Testis (tissue), 2 donors: ENCODE measurements at regions not wholly inside any gene's neighbourhood (a gene's known extent, or its start where the extent isn't known, plus 50 kb on each side); places are given as distances from the start of the nearest gene placed in this dataset.

Source experiments
- DNase-seq: peaks from one replicate; pipeline ENCODE4 v3.0.0-alpha.2; 2019
- H3K27ac ChIP-seq, 2 donors: fragments of 200-600 bp; sonication (generic); one replicate each; pipeline ENCODE4 v1.5.1; 2019
- H3K27me3 ChIP-seq: fragments of 200-600 bp; sonication (generic); one replicate; pipeline ENCODE4 v1.5.1; 2019
- H3K36me3 ChIP-seq: fragments of 200-600 bp; sonication (generic); one replicate; pipeline ENCODE4 v1.5.1; 2017; ENCODE audit warnings: low read depth; ENCODE audit errors: missing control alignments
- H3K4me1 ChIP-seq: fragments of 200-600 bp; sonication (generic); one replicate; pipeline ENCODE4 v1.5.1; 2019
- H3K4me3 ChIP-seq, 2 donors: fragments of 200-600 bp; sonication (generic); one replicate each; pipeline ENCODE4 v1.5.1; 2017 to 2019
- H3K9me3 ChIP-seq: fragments of 200-600 bp; sonication (generic); one replicate; pipeline ENCODE4 v1.5.1; 2017
- CTCF ChIP-seq, 3 experiments: fragments of 450-650 bp in 2 of 3; fragments of 200-600 bp in 1 of 3; sonication (generic) in 1 of 3; IDR thresholded peaks; one replicate each; pipeline ENCODE4 v1.5.1; 2016 to 2019; ENCODE audit warnings: antibody characterized with exemption in 3 of 3, mild to moderate bottlenecking in 2 of 3, moderate library complexity in 1 of 3
- POLR2A ChIP-seq: fragments of 450-650 bp; IDR thresholded peaks from one replicate; pipeline ENCODE4 v1.6.1; 2017; ENCODE audit warnings: antibody characterized with exemption, mild to moderate bottlenecking, moderate library complexity
- WGBS, 2 donors: methylation state at CpG; one replicate each; pipeline ENCODE4 v1.1.5; 2018; 5-methylcytosine and 5-hydroxymethylcytosine counted together
- intact Hi-C: fragments of 100-400 bp; cut with DNase I; formaldehyde crosslinking; loops from one replicate; pipeline ENCODE4 v1.15.1; 2023; ENCODE audit warnings: low total_unique reads

DNA sequence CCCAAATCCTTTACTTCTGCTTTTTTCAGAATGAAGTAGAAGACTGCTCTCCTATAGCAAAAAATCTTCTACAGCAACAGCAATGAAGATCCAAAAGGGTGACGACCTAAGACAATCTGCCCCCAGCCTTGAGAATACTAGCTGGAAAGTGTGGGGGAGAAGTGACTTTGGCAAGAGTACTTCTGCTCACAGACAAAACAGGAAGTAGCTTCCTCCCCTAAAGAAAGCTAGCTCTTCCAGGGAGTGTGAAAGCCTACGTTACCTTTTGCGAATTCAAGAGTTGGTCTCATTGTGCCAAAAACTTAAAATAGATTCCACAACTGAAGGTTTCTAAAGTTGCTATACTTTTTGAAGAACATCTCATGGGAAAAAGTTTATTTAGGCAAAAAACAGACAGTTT, 1069.2 kb upstream of the CHAC2 start:
- no peak for DNase-seq
- Histone ChIP-seq H3K9me3 (no peaks in the 10 kb centered on the region), H3K4me3 (no peak overlapping the region), H3K27ac (no peak overlapping the region), H3K36me3 (no peaks in the 10 kb centered on the region), H3K27me3 (no peaks in the 10 kb centered on the region), H3K4me1 (no peaks in the 10 kb centered on the region)
- 4 to 14% methylated on average over 3 of the region's 3 CpGs for WGBS, 2 donors
- TF ChIP-seq CTCF (IDR thresholded peaks at IDR 0.05) (no peak), POLR2A (no peak)
- intact Hi-C loops = no loop called here

DNA sequence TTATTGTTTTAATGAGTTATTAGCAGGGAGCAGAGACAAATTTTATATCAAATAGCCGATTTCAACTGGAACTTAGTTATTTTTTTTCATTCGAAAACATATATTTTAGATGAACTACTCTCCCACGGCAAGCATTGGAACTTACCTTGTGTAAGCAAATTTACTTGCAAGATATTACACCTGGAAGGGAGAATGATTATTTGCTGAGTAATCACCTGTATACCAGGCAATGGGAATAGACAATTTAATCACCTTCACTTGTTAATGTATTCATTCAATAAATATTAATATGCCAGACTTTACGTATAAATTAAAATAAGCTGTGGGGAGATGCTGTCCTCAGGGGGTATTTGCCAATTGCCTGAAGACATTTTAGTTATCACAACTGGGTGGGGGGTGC, 1069.9 kb upstream of the CHAC2 start:
- H3K27me3 ChIP-seq = no peaks in the 10 kb centered on the region
- no peak overlapping the region for H3K27ac ChIP-seq
- no peaks in the 10 kb centered on the region for H3K9me3 ChIP-seq
- no peak overlapping the region for H3K4me3 ChIP-seq
- 78 to 80% methylated on average over 4 of the region's 4 CpGs for WGBS, 2 donors
- TF ChIP-seq POLR2A = no peak
- TF ChIP-seq CTCF (IDR thresholded peaks at IDR 0.05) = no peak
- no peaks in the 10 kb centered on the region for H3K4me1 ChIP-seq
- no peak for DNase-seq
- no peaks in the 10 kb centered on the region for H3K36me3 ChIP-seq
- intact Hi-C loops = no loop called here

DNA sequence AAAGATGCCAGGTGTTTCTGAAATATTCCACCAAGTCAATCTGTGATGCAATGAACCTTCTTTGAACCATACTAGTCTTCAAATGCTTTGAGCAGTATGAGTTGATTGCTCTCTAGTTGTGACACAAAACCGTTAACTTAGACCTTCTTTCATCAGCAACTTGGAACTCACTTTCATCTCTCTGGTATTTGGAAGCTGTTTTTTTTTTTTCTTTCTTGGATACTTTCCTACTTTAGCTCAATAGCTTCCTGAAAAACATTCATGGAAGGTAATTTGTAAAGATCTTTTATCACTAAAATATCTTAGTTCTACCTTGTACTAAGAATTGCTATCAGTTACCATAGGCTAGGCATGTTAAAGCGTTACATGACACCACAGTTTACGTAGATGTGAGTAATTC, 1071.9 kb upstream of the CHAC2 start:
- Histone ChIP-seq H3K9me3 (no peaks in the 10 kb centered on the region), H3K27me3 (no peaks in the 10 kb centered on the region), H3K36me3 (no peaks in the 10 kb centered on the region), H3K27ac (no peak overlapping the region), H3K4me3 (no peak overlapping the region), H3K4me1 (no peaks in the 10 kb centered on the region)
- no peak for TF ChIP-seq POLR2A
- no peak for TF ChIP-seq CTCF (IDR thresholded peaks at IDR 0.05)
- DNase-seq = no peak
- intact Hi-C loops = no loop called here
- WGBS, 2 donors = 80 to 81% methylated on average over 3 of the region's 3 CpGs

DNA sequence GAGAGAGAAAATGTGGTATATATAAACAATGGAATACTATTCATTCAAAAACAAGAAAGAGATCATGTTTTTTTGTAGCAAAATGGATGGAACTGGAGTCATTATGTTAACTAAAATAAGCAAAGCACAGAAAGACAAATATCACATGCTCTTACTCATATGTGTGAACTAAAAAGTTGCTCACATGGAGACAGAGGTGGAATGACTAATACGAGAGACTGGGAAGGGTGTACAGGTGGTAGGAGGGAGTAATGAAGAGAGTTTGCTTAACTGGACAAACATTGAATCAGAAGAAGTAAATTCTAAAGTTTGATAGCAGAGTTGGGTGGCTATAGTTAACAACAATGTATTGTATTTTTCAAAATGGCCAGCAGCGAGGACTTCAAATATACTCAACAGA, 1080.7 kb upstream of the CHAC2 start:
- TF ChIP-seq POLR2A (no peak), CTCF (IDR thresholded peaks at IDR 0.05) (no peak)
- intact Hi-C loops = no loop called here
- DNase-seq = no peak
- Histone ChIP-seq H3K4me1 (no peaks in the 10 kb centered on the region), H3K9me3 (no peaks in the 10 kb centered on the region), H3K36me3 (no peaks in the 10 kb centered on the region), H3K27me3 (no peaks in the 10 kb centered on the region), H3K27ac (no peak overlapping the region), H3K4me3 (no peak overlapping the region)
- 92% methylated on average over 2 of the region's 2 CpGs for WGBS, 2 donors

- intact Hi-C loops = no loop called here
- no peaks in the 10 kb centered on the region for H3K4me1 ChIP-seq
- TF ChIP-seq POLR2A = no peak
- TF ChIP-seq CTCF (IDR thresholded peaks at IDR 0.05) = no peak
- no peaks in the 10 kb centered on the region for H3K36me3 ChIP-seq
- 86 to 91% methylated on average over 2 of the region's 2 CpGs for WGBS, 2 donors
- no peaks in the 10 kb centered on the region for H3K27me3 ChIP-seq
- no peak for DNase-seq
- no peak overlapping the region for H3K27ac ChIP-seq
- no peaks in the 10 kb centered on the region for H3K9me3 ChIP-seq
- H3K4me3 ChIP-seq = no peak overlapping the region
These were observed 1091.5 kb upstream of the CHAC2 start for GRCh38 chr2:52676056-52676455.
